GM12878 (cell line): ENCODE measurements at regions not wholly inside any gene's neighbourhood (a gene's known extent, or its start where the extent isn't known, plus 50 kb on each side); places are given as distances from the start of the nearest gene placed in this dataset.

Experiments
- ATAC-seq: fragments of 200-7000 bp; cut with Tn5 transposase; 3 replicates; pipeline ENCODE4 v1.9.1; 2020; ENCODE audit warnings: mild to moderate bottlenecking, moderate library complexity
- BruUV-seq: library from RNA; stranded (reverse); fragments of 400-500 nt; replicated peaks from 2 replicates; lab custom pipeline; 2021; lab: Mats Ljungman, UMichigan
- CTCF ChIA-PET: fragments of 300-600 bp; sonication (Branson Sonifier 250); formaldehyde crosslinking; extraction: SDS; loops from one replicate; lab custom pipeline; 2021; ENCODE audit warnings: inconsistent platforms; lab: Yijun Ruan, JAX
- POLR2A ChIA-PET: fragments of 350-600 bp; formaldehyde crosslinking; extraction: SDS; loops from one replicate; lab custom pipeline; 2021; ENCODE audit warnings: inconsistent platforms; lab: Charles Lee
- RAD21 ChIA-PET: fragments of 300-600 bp; sonication (Branson Sonifier 250); formaldehyde crosslinking; loops from one replicate; lab custom pipeline; 2023; ENCODE audit warnings: antibody characterized with exemption; ENCODE audit not compliant: unreplicated experiment; lab: Charles Lee
- SMC1A ChIA-PET: fragments of 300-600 bp; sonication (Branson Sonifier 250); formaldehyde crosslinking; loops from one replicate; lab custom pipeline; 2023; ENCODE audit not compliant: unreplicated experiment, uncharacterized antibody; lab: Charles Lee
- DNase-seq: peaks from one replicate; pipeline ENCODE4 v3.0.0-alpha.2; 2011; ENCODE audit warnings: low read depth, low spot score
- FAIRE-seq: peaks from 3 replicates; lab custom pipeline; 2011; peaks lifted over from hg19 to GRCh38; lab: Jason Lieb, UNC
- H2AFZ ChIP-seq: 2 replicates; pipeline ENCODE4 v1.6.0; 2011; ENCODE audit warnings: low read depth, low read length, control low read depth; ENCODE audit not compliant: control insufficient read depth
- H3K27ac ChIP-seq: 2 replicates; pipeline ENCODE4 v1.5.1; 2011; ENCODE audit warnings: control low read depth; ENCODE audit not compliant: control insufficient read depth, insufficient read depth
- H3K27me3 ChIP-seq, 2 experiments: replicated peaks in 1 of 2; 2 replicates each; pipeline versions ENCODE4 v1.6.0 to v1.6.1; 2011; ENCODE audit warnings: low read length in 1 of 2; ENCODE audit not compliant: control insufficient read depth in 2 of 2, insufficient read depth in 2 of 2
- H3K36me3 ChIP-seq, 2 experiments: 2 replicates each; pipeline ENCODE4 v1.5.1; 2011; ENCODE audit warnings: low read length in 1 of 2; ENCODE audit not compliant: control insufficient read depth in 2 of 2, insufficient read depth in 2 of 2
- H3K4me1 ChIP-seq: 2 replicates; pipeline ENCODE4 v1.6.1; 2011; ENCODE audit warnings: mild to moderate bottlenecking, low read length, moderate library complexity, mixed read lengths; ENCODE audit not compliant: control insufficient read depth, insufficient read depth
- H3K4me2 ChIP-seq: 2 replicates; pipeline ENCODE4 v1.6.0; 2011; ENCODE audit warnings: control low read depth; ENCODE audit not compliant: control insufficient read depth, insufficient read depth
- H3K4me3 ChIP-seq: fragments of 200-600 bp; sonication (generic); 2 replicates; pipeline ENCODE4 v1.5.1; 2016
- H3K79me2 ChIP-seq: 2 replicates; pipeline ENCODE4 v1.6.0; 2011; ENCODE audit warnings: low read length; ENCODE audit not compliant: control insufficient read depth, insufficient read depth
- H3K9ac ChIP-seq: 2 replicates; pipeline ENCODE4 v1.8.0; 2011; ENCODE audit warnings: low read length, control low read depth, mixed read lengths; ENCODE audit not compliant: control insufficient read depth, insufficient read depth
- H3K9me3 ChIP-seq: replicated peaks from 3 replicates; pipeline ENCODE4 v1.5.1; 2011; ENCODE audit warnings: mild to moderate bottlenecking, low read length; ENCODE audit not compliant: control insufficient read depth, insufficient read depth
- H4K20me1 ChIP-seq: 2 replicates; pipeline ENCODE4 v1.6.0; 2011; ENCODE audit not compliant: control insufficient read depth, insufficient read depth
- CBFB ChIP-seq: IDR thresholded peaks from 2 replicates; pipeline ENCODE4 v1.6.1; 2016; ENCODE audit warnings: antibody characterized with exemption, low read depth
- CHD4 ChIP-seq: fragments of 200-600 bp; sonication (generic); IDR thresholded peaks from 2 replicates; pipeline ENCODE4 v1.6.1; 2016; ENCODE audit warnings: mild to moderate bottlenecking
- GATAD2B ChIP-seq: fragments of 450-650 bp; conservative IDR thresholded peaks from 2 replicates; pipeline ENCODE4 v1.6.1; 2017; ENCODE audit warnings: low read depth, mild to moderate bottlenecking, moderate library complexity
- NFYB ChIP-seq: IDR thresholded peaks from 2 replicates; pipeline ENCODE4 v1.6.1; 2011; ENCODE audit warnings: low read depth, mild to moderate bottlenecking, low read length, improper control_type of control experiment, moderate library complexity; ENCODE audit not compliant: insufficient read depth
- RELA ChIP-seq: fragments of 450-650 bp; IDR thresholded peaks from 2 replicates; pipeline ENCODE4 v1.8.0; 2014; ENCODE audit warnings: borderline replicate concordance; ENCODE audit not compliant: partially characterized antibody
- SPI1 ChIP-seq: IDR thresholded peaks from 2 replicates; pipeline ENCODE4 v1.6.1; 2011; ENCODE audit warnings: low read depth, mild to moderate bottlenecking, low read length, moderate library complexity, borderline replicate concordance; ENCODE audit not compliant: insufficient read depth
- TARDBP ChIP-seq: IDR thresholded peaks from 2 replicates; pipeline ENCODE4 v1.6.1; 2016; ENCODE audit warnings: borderline replicate concordance
- YBX1 ChIP-seq: fragments of 450-650 bp; IDR thresholded peaks from 2 replicates; pipeline ENCODE4 v1.6.1; 2016; ENCODE audit warnings: antibody characterized with exemption
- WGBS: methylation state at CpG from one replicate; pipeline ENCODE4 v1.1.6; 2016; ENCODE audit warnings: low lambda C conversion rate; ENCODE audit not compliant: insufficient replicate concordance, insufficient coverage; ENCODE audit errors: missing lambda C conversion rate; 5-methylcytosine and 5-hydroxymethylcytosine counted together
- in situ Hi-C: fragments of 300-500 bp; cut with MboI; formaldehyde crosslinking; loops from 9 replicates; pipeline ENCODE4 v1.14.3; 2018; ENCODE audit warnings: mixed read lengths
- intact Hi-C: fragments of 100-400 bp; cut with micrococcal nuclease; formaldehyde crosslinking; loops from one replicate; pipeline ENCODE4 v1.14.2; 2022; ENCODE audit not compliant: unreplicated experiment
- TF ChIP-seq, protein P1 (sequence below): fragments of 150-350 bp; IDR thresholded peaks from 2 replicates; pipeline ENCODE4 v1.6.1; 2016; ENCODE audit warnings: low read depth, low read length
- TF ChIP-seq, protein P2 (sequence below): fragments of 450-650 bp; formaldehyde crosslinking; IDR thresholded peaks from 2 replicates; pipeline ENCODE4 v1.4.0; 2022; ENCODE audit warnings: mild to moderate bottlenecking, moderate library complexity
- TF ChIP-seq, protein P3 (sequence below): fragments of 150-350 bp; IDR thresholded peaks from 2 replicates; pipeline ENCODE4 v1.6.1; 2014; ENCODE audit warnings: mild to moderate bottlenecking, low read depth, low read length

DNA sequence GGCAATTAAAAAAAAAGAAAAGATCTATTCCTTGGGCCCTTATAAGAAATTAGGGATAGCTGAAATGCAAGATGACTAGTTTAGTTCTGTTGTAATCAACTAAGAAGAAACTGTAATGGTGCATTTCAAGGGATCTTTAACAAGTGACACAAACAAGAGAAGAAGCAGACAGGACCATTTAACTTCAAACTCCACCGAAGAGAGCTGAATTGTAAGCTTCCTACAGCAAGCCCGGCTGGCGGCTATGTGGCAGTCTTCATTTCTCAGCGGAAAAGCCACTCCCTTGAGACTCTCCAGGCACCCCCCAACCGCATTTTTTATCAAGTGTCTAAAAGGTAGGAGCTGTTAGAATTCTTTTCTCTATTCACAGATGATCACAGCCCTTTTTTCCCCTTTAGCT, 305.2 kb upstream of the ZNF507 start:
- ChIA-PET SMC1A (no interaction called here), RAD21 (no interaction called here), CTCF (no interaction called here), POLR2A (no interaction called here)
- in situ Hi-C loops (no loop called here), intact Hi-C loops (no loop called here)
- DNase-seq (no peak), FAIRE-seq (no peak), ATAC-seq (no peak)
- TF ChIP-seq, protein P1, sequence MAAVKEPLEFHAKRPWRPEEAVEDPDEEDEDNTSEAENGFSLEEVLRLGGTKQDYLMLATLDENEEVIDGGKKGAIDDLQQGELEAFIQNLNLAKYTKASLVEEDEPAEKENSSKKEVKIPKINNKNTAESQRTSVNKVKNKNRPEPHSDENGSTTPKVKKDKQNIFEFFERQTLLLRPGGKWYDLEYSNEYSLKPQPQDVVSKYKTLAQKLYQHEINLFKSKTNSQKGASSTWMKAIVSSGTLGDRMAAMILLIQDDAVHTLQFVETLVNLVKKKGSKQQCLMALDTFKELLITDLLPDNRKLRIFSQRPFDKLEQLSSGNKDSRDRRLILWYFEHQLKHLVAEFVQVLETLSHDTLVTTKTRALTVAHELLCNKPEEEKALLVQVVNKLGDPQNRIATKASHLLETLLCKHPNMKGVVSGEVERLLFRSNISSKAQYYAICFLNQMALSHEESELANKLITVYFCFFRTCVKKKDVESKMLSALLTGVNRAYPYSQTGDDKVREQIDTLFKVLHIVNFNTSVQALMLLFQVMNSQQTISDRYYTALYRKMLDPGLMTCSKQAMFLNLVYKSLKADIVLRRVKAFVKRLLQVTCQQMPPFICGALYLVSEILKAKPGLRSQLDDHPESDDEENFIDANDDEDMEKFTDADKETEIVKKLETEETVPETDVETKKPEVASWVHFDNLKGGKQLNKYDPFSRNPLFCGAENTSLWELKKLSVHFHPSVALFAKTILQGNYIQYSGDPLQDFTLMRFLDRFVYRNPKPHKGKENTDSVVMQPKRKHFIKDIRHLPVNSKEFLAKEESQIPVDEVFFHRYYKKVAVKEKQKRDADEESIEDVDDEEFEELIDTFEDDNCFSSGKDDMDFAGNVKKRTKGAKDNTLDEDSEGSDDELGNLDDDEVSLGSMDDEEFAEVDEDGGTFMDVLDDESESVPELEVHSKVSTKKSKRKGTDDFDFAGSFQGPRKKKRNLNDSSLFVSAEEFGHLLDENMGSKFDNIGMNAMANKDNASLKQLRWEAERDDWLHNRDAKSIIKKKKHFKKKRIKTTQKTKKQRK, result no peak
- TF ChIP-seq SPI1 (no peak), CBFB (no peak), CHD4 (no peak), TARDBP (no peak), GATAD2B (no peak), YBX1 (no peak), NFYB (no peak), RELA (no peak)
- TF ChIP-seq, protein P2, sequence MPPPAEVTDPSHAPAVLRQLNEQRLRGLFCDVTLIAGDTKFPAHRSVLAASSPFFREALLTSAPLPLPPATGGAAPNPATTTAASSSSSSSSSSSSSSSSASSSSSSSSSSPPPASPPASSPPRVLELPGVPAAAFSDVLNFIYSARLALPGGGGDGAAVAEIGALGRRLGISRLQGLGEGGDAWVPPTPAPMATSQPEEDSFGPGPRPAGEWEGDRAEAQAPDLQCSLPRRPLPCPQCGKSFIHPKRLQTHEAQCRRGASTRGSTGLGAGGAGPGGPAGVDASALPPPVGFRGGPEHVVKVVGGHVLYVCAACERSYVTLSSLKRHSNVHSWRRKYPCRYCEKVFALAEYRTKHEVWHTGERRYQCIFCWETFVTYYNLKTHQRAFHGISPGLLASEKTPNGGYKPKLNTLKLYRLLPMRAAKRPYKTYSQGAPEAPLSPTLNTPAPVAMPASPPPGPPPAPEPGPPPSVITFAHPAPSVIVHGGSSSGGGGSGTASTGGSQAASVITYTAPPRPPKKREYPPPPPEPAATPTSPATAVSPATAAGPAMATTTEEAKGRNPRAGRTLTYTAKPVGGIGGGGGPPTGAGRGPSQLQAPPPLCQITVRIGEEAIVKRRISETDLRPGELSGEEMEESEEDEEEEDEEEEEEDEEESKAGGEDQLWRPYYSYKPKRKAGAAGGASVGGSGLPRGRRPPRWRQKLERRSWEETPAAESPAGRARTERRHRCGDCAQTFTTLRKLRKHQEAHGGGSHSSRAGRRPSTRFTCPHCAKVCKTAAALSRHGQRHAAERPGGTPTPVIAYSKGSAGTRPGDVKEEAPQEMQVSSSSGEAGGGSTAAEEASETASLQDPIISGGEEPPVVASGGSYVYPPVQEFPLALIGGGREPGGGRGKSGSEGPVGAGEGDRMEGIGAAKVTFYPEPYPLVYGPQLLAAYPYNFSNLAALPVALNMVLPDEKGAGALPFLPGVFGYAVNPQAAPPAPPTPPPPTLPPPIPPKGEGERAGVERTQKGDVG (CRISPR knock-in tag), result no peak
- TF ChIP-seq, protein P3, sequence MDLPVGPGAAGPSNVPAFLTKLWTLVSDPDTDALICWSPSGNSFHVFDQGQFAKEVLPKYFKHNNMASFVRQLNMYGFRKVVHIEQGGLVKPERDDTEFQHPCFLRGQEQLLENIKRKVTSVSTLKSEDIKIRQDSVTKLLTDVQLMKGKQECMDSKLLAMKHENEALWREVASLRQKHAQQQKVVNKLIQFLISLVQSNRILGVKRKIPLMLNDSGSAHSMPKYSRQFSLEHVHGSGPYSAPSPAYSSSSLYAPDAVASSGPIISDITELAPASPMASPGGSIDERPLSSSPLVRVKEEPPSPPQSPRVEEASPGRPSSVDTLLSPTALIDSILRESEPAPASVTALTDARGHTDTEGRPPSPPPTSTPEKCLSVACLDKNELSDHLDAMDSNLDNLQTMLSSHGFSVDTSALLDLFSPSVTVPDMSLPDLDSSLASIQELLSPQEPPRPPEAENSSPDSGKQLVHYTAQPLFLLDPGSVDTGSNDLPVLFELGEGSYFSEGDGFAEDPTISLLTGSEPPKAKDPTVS, result no peak
- BruUV-seq, result no TSS peak
- H3K4me1 ChIP-seq, result no peaks in the 10 kb centered on the region
- H3K4me3 ChIP-seq, result no peak overlapping the region
- 23% methylated on average over 5 of the region's 5 CpGs for WGBS
- no peak overlapping the region for H3K4me2 ChIP-seq
- H3K79me2 ChIP-seq, result no peaks in the 10 kb centered on the region
- no peaks in the 10 kb centered on the region; the same call in 2 of the 3 replicates for H3K9me3 ChIP-seq
- no peak overlapping the region for H3K27ac ChIP-seq
- H2AFZ ChIP-seq, result no peak overlapping the region
- H4K20me1 ChIP-seq, result no peaks in the 10 kb centered on the region
- no peak overlapping the region for H3K9ac ChIP-seq
- H3K36me3 ChIP-seq, result no peaks in the 10 kb centered on the region
- H3K27me3 ChIP-seq, result no peaks in the 10 kb centered on the region
